Natural killer cell (primary cell): ENCODE measurements at regions not wholly inside any gene's neighbourhood (a gene's known extent, or its start where the extent isn't known, plus 50 kb on each side); places are given as distances from the start of the nearest gene placed in this dataset.
"Not testable (repeated sequence)": the region's sequence is repeated elsewhere in the genome, so short reads cannot be mapped to it uniquely, and the experiment has no call there.

Experiments used
- ATAC-seq, 3 donors: fragments of 150-1000 bp in 2 of 3; fragments of 200-7000 bp in 1 of 3; cut with Tn5 transposase; 1 replicate in 1 of 3; 2 replicates in 2 of 3; pipeline ENCODE4 v1.10.0; 2021; ENCODE audit warnings: mild to moderate bottlenecking in 2 of 3, moderate library complexity in 2 of 3
- DNase-seq, 2 donors: peaks; one replicate each; pipeline versions ENCODE4 v3.0.0 to v3.0.0-alpha.2; 2013 to 2021; ENCODE audit warnings: mixed read lengths in 1 of 2
- H3K27ac ChIP-seq: one replicate; pipeline ENCODE4 v1.5.1; 2013; ENCODE audit warnings: mild to moderate bottlenecking, low read length
- H3K27me3 ChIP-seq: one replicate; pipeline ENCODE4 v1.6.1; 2013; ENCODE audit warnings: low read length; ENCODE audit not compliant: control insufficient read depth, insufficient read depth
- H3K36me3 ChIP-seq: one replicate; pipeline ENCODE4 v1.6.1; 2013; ENCODE audit warnings: low read length; ENCODE audit not compliant: control insufficient read depth, insufficient read depth
- H3K4me1 ChIP-seq: one replicate; pipeline ENCODE4 v1.6.1; 2013; ENCODE audit warnings: low read length; ENCODE audit not compliant: control insufficient read depth, insufficient read depth
- H3K4me3 ChIP-seq: one replicate; pipeline ENCODE4 v1.5.1; 2013; ENCODE audit warnings: low read length
- H3K9me3 ChIP-seq: one replicate; pipeline ENCODE4 v1.6.1; 2013; ENCODE audit warnings: low read length; ENCODE audit not compliant: control insufficient read depth, insufficient read depth
- H3K27ac Mint-ChIP-seq, 2 donors: one replicate each; pipeline ENCODE4 v1.8.0; 2022; ENCODE audit warnings: mild to moderate bottlenecking in 2 of 2, mixed read lengths in 2 of 2, moderate library complexity in 1 of 2
- H3K27me3 Mint-ChIP-seq, 2 donors: one replicate each; pipeline ENCODE4 v1.8.0; 2022; ENCODE audit warnings: low read depth in 2 of 2, mixed read lengths in 2 of 2
- H3K36me3 Mint-ChIP-seq: one replicate; pipeline ENCODE4 v1.8.0; 2022; ENCODE audit warnings: mixed read lengths
- H3K4me1 Mint-ChIP-seq, 2 donors: one replicate each; pipeline ENCODE4 v1.8.0; 2022; ENCODE audit warnings: mixed read lengths in 2 of 2
- H3K4me3 Mint-ChIP-seq: one replicate; pipeline ENCODE4 v1.8.0; 2022; ENCODE audit warnings: mild to moderate bottlenecking, moderate library complexity, mixed read lengths
- H3K9me3 Mint-ChIP-seq, 2 donors: one replicate each; pipeline ENCODE4 v1.8.0; 2022; ENCODE audit warnings: mixed read lengths in 2 of 2
- WGBS: methylation state at CpG from one replicate; pipeline ENCODE4 v1.1.7; 2013; ENCODE audit warnings: missing lambda C conversion rate; ENCODE audit not compliant: insufficient coverage; 5-methylcytosine and 5-hydroxymethylcytosine counted together
- intact Hi-C: fragments of 100-400 bp; cut with micrococcal nuclease; formaldehyde crosslinking; loops from one replicate; pipeline ENCODE4 v1.14.2; 2022
- TF ChIP-seq, protein P1 (sequence below): fragments of 200-600 bp; IDR thresholded peaks from one replicate; pipeline ENCODE4 v1.8.0; 2022; ENCODE audit warnings: antibody characterized with exemption

DNA sequence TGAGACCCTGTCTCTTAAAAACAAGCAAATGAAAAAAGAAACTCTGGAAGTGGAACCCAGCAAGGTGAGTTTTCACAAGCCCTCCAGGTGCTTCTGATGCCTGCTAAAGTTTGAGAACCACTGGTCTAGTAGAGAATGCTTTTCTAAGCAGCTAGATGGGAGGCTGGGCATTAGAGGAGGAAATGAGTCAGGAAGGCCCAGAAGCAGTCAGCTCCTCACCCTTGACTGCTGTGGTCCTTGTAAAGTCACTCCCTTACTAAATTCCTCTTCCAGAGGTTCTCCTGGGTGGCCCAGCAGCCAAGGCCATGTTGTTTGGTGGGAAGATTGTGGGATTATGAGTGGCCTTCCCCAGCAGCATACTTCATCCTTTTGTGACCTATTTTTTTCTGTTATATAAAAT lies 52.0 kb upstream of the FYN start:
- DNase-seq: no peak
- Histone ChIP-seq H3K4me3 (no peak overlapping the region), H3K9me3 (no peaks in the 10 kb centered on the region), H3K27ac (no peak overlapping the region), H3K36me3 (no peaks in the 10 kb centered on the region), H3K4me1 (no peaks in the 10 kb centered on the region), H3K27me3 (no peaks in the 10 kb centered on the region)
- TF ChIP-seq, protein P1, sequence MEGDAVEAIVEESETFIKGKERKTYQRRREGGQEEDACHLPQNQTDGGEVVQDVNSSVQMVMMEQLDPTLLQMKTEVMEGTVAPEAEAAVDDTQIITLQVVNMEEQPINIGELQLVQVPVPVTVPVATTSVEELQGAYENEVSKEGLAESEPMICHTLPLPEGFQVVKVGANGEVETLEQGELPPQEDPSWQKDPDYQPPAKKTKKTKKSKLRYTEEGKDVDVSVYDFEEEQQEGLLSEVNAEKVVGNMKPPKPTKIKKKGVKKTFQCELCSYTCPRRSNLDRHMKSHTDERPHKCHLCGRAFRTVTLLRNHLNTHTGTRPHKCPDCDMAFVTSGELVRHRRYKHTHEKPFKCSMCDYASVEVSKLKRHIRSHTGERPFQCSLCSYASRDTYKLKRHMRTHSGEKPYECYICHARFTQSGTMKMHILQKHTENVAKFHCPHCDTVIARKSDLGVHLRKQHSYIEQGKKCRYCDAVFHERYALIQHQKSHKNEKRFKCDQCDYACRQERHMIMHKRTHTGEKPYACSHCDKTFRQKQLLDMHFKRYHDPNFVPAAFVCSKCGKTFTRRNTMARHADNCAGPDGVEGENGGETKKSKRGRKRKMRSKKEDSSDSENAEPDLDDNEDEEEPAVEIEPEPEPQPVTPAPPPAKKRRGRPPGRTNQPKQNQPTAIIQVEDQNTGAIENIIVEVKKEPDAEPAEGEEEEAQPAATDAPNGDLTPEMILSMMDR: no peak
- no peak for ATAC-seq
- Mint-ChIP-seq H3K4me1 (peaks cover 2 to 9% of the 10 kb centered on the region in 2 donors), H3K4me3 (no peak overlapping the region), H3K27ac (peak overlapping the region in 1 of 2 donors; percentile 38), H3K9me3 (no peaks in the 10 kb centered on the region), H3K27me3 (no peaks in the 10 kb centered on the region), H3K36me3 (no peaks in the 10 kb centered on the region)
- intact Hi-C loops: no loop called here

DNA sequence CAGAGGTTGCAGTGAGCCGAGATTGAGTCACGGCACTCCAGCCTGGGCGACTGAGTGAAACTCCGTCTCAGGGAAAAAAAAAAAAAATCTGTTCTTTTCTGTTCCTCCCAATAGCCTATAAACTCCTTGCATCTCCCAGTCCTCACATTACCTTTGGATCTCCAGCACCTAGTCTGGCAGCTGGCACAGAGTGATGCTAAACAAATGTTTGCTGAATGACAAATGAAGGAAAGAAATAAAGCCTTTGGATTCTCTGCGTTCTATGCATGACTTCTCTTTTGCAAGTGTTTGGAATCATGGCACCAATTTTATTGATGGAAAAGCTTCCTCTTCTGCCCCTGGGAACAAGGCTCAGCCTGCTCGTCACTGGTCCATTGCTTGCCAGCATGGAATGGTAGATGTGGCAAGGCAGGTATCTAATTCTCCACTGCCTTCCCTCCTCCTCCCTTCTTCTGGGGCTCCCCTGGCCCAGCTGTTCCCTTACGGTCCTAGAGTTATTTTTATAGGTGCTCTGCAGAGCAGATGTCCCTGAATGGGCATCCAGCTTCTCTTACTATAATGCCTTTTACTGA lies 53.6 kb upstream of the FYN start:
- Histone ChIP-seq H3K27me3 (no peaks in the 10 kb centered on the region), H3K9me3 (no peaks in the 10 kb centered on the region), H3K36me3 (no peaks in the 10 kb centered on the region), H3K4me3 (no peak overlapping the region), H3K27ac (no peak overlapping the region), H3K4me1 (no peaks in the 10 kb centered on the region)
- DNase-seq: no peak
- Mint-ChIP-seq H3K4me1 (peaks cover 0 to 9% of the 10 kb centered on the region in 2 donors), H3K27me3 (no peaks in the 10 kb centered on the region), H3K27ac (no peak overlapping the region), H3K9me3 (peaks cover 2 to 3% of the 10 kb centered on the region in 2 donors), H3K36me3 (peaks cover 5% of the 10 kb centered on the region), H3K4me3 (no peak overlapping the region)
- intact Hi-C loops: no loop called here
- TF ChIP-seq, protein P1: no peak
- 75% methylated on average over 7 of the region's 7 CpGs for WGBS
- ATAC-seq: no peak

DNA sequence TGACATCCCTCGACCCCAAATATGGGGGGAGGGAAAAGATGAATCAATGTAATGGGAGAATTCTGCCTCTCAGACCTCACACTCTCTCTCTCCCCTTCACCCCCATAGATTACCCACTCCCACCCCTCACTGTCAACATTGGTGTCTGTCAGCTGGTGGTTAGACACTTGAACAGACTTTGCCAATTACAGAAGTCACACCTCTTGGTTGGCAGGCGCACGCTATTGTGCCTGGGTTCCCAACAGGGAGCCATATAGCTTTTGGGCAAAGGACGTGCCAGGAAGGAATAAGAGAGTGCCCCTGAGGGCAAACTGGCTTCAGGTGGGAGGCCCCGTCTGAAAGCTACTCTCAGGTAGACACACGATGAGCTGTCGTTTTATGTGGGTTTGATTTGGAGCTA lies 54.1 kb upstream of the FYN start:
- peaks cover 10% of the 10 kb centered on the region for H3K36me3 Mint-ChIP-seq
- H3K4me1 Mint-ChIP-seq: peaks cover 0 to 9% of the 10 kb centered on the region in 2 donors
- H3K27ac Mint-ChIP-seq: no peak overlapping the region
- no peaks in the 10 kb centered on the region for H3K27me3 ChIP-seq
- WGBS: 88% methylated on average over 6 of the region's 7 CpGs
- H3K4me3 ChIP-seq: no peak overlapping the region
- intact Hi-C loops: no loop called here
- H3K4me1 ChIP-seq: no peaks in the 10 kb centered on the region
- no peaks in the 10 kb centered on the region for H3K9me3 ChIP-seq
- TF ChIP-seq, protein P1: no peak
- H3K36me3 ChIP-seq: no peaks in the 10 kb centered on the region
- ATAC-seq (no peak), DNase-seq (no peak)
- H3K27ac ChIP-seq: no peak overlapping the region
- H3K4me3 Mint-ChIP-seq: no peak overlapping the region
- no peaks in the 10 kb centered on the region for H3K27me3 Mint-ChIP-seq
- H3K9me3 Mint-ChIP-seq: peaks cover 7% of the 10 kb centered on the region in 2 donors

DNA sequence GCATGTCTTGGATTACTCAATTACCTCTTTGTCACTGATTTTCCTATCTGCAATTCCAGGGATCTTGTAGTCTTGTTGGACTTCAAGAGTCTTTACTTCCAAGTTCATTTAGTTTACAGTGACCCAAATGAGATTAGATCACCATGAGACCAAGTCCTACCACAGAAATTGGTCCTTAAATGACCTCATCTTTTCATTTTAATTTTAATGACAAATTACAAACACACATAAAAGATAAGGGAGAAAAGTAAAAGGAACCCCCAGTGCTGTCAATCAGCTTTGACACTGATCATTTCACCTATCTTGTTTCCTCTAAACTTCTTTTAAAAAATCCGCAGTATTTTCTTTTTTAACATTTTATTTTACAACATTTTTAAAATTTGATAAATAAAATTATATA lies 54.9 kb upstream of the FYN start:
- intact Hi-C loops: no loop called here
- H3K9me3 ChIP-seq: no peaks in the 10 kb centered on the region
- H3K27ac ChIP-seq: no peak overlapping the region
- H3K36me3 ChIP-seq: no peaks in the 10 kb centered on the region
- TF ChIP-seq, protein P1: no peak
- DNase-seq (no peak), ATAC-seq (no peak)
- WGBS: no CpG with 5 or more reads among the region's 1 CpG
- H3K4me3 ChIP-seq: no peak overlapping the region
- no peaks in the 10 kb centered on the region for H3K4me1 ChIP-seq
- no peak overlapping the region for H3K27ac Mint-ChIP-seq
- H3K27me3 ChIP-seq: no peaks in the 10 kb centered on the region
- H3K27me3 Mint-ChIP-seq: no peaks in the 10 kb centered on the region
- H3K4me1 Mint-ChIP-seq: peaks cover 0 to 9% of the 10 kb centered on the region in 2 donors
- H3K9me3 Mint-ChIP-seq: peaks cover 8 to 12% of the 10 kb centered on the region in 2 donors
- H3K4me3 Mint-ChIP-seq: no peak overlapping the region
- H3K36me3 Mint-ChIP-seq: peaks cover 16% of the 10 kb centered on the region

DNA sequence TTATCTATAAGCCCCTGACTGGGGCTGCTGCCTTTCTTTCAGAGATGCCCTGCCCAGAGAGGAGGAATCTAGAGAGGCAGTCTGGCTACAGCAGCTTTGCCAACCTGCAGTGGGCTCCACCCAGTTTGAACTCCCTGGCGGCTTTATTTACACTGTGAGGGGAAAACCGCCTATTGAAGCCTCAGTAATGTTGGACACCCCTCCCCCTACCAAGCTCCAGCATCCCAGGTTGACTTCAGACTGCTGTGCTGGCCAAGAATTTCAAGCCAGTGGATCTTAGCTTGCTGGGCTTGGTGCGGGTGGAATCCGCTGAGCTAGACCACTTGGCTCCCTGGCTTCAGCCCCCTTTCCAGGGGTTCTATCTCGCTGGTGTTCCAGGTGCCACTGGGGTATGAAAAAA lies 61.4 kb upstream of the FYN start:
- peaks cover 16% of the 10 kb centered on the region for H3K36me3 Mint-ChIP-seq
- H3K27ac ChIP-seq, DNase-seq, H3K4me3 ChIP-seq, H3K9me3 ChIP-seq, H3K27me3 Mint-ChIP-seq, ATAC-seq, H3K4me1 ChIP-seq, H3K27me3 ChIP-seq, H3K27ac Mint-ChIP-seq, H3K4me1 Mint-ChIP-seq, intact Hi-C loops, H3K36me3 ChIP-seq, H3K4me3 Mint-ChIP-seq: not testable (repeated sequence)
- 91% methylated on average over 5 of the region's 5 CpGs for WGBS
- H3K9me3 Mint-ChIP-seq: peaks cover 8 to 12% of the 10 kb centered on the region in 2 donors
